GM13976 (cell line): ENCODE measurements at regions not wholly inside any gene's neighbourhood (a gene's known extent, or its start where the extent isn't known, plus 50 kb on each side); places are given as distances from the start of the nearest gene placed in this dataset.

Experiments used
- DNase-seq: peaks from one replicate; pipeline ENCODE4 v3.0.0; 2012; ENCODE audit warnings: low spot score
- CTCF ChIP-seq: IDR thresholded peaks from 2 replicates; pipeline ENCODE4 v1.5.1; 2012; ENCODE audit warnings: borderline replicate concordance, mild to moderate bottlenecking; ENCODE audit not compliant: insufficient read depth; ENCODE audit errors: extremely low read depth, missing control alignments, control extremely low read depth
- in situ Hi-C: fragments of 300-500 bp; cut with MboI; formaldehyde crosslinking; loops from one replicate; pipeline ENCODE4 v1.12.0; 2022; ENCODE audit warnings: low sequenced_read_pairs, mixed read lengths, inconsistent platforms; ENCODE audit not compliant: unreplicated experiment

- no peak for TF ChIP-seq CTCF
- no peak for DNase-seq
- in situ Hi-C loops: no loop called here
Observed at GRCh38 chr1:208939537-208940085, 643.9 kb upstream of the CAMK1G start.

- no peak for TF ChIP-seq CTCF
- in situ Hi-C loops: no loop called here
- no peak for DNase-seq
Observed at GRCh38 chr1:208942394-208943130, 641.0 kb upstream of the CAMK1G start.

- DNase-seq: no peak
- no peak for TF ChIP-seq CTCF
- in situ Hi-C loops: no loop called here
Observed at GRCh38 chr1:208943291-208943690, 640.2 kb upstream of the CAMK1G start.

- no peak for TF ChIP-seq CTCF
- DNase-seq: no peak
- in situ Hi-C loops: no loop called here
Observed at GRCh38 chr1:208944981-208945451, 638.5 kb upstream of the CAMK1G start.

GRCh38 chr1:208950206-208950605 lies 633.3 kb upstream of the CAMK1G start:
- in situ Hi-C loops: no loop called here
- no peak for DNase-seq
- TF ChIP-seq CTCF: no peak

- in situ Hi-C loops: no loop called here
- no peak for TF ChIP-seq CTCF
- DNase-seq: no peak
Observed at GRCh38 chr1:208951026-208951525, 632.4 kb upstream of the CAMK1G start.

- no peak for DNase-seq
- no peak for TF ChIP-seq CTCF
- in situ Hi-C loops: no loop called here
Observed at GRCh38 chr1:208951908-208952307, 631.6 kb upstream of the CAMK1G start.
